Fibroblast of skin of right quadriceps (primary cell): ENCODE measurements at regions not wholly inside any gene's neighbourhood (a gene's known extent, or its start where the extent isn't known, plus 50 kb on each side); places are given as distances from the start of the nearest gene placed in this dataset.

Experiments used
- DNase-seq: peaks from one replicate; pipeline ENCODE4 v3.0.0-alpha.2; 2013

DNA sequence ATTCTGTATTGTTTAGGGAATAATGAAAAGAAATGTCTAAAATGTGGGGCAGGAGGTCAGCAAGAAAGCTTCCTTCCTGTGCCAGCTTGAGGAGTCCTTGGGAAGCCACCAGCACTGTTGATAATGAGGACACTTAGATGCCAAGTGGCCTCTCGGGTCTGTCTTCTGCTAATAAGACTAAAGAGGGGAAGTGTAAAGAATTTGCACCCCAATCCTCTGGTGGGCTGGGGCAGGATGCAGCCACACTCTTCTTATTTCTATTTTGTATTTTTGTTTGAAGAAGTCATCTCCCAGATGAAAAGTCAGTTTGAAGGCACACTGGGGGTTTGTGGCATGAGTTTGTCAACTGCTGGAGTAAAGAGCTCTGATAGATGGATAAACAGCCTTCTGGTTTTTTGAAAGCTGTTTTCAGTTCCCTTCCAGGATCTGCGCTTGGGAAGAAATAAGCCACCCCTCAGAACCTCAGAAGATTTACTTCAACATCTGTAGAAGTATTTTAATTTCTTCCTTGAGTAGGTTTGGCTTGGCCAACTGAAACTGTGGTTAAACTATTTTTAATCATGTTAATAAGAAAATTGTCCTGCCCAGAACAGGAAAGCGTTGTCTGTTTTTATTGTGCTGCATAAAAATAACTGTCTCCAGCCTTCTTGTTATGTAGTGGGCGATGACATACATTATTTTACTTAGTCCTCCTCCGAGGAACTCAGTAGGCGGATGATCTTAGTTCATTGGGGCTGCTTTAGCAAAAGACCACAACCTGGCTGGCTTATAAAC, 128.8 kb upstream of the GPR26 start:
- DNase-seq, result no peak

DNA sequence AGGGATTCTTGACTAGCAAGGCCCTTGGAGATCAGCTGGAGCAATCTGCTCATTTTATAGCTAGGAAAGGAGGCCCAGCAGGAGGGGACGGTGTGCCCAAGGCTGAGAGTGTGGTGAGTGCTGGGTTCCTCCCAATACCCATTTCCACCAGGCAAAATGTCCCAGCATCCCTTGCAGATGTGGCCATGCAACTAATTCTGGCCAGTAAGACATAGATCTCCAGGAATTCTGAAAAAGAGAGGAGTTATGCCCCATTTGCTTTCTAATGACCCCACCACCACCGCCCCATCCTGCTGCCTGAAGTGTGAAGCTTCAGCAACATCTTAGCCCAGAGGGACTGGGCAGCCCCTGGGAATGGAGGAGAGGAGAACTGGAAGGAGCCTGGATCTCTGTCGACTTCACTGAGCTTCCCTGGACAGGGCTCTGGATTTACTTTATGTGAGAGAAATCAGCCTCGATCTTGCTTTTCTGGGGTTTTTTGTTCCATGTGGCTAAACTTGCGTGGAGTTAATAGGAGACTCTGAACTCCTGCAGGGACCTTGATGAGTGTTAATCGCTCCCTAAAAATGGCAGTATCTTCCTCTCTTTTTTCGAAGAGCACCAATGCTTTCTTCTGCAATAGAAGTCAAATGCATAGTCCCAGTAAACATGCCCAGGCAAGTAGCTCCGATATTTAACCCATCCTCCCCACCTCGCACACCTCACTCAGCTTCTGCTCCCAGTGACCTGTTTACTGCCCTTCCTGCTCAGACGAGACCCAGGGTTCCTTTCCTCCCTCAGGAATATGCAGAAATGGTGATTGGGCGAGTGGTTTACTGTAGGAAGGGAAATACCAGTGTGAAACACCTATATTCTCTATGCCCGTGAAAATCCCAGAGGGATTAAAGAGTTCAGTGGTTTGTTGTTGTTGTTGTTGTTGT, 127.5 kb upstream of the GPR26 start:
- DNase-seq, result no peak

DNA sequence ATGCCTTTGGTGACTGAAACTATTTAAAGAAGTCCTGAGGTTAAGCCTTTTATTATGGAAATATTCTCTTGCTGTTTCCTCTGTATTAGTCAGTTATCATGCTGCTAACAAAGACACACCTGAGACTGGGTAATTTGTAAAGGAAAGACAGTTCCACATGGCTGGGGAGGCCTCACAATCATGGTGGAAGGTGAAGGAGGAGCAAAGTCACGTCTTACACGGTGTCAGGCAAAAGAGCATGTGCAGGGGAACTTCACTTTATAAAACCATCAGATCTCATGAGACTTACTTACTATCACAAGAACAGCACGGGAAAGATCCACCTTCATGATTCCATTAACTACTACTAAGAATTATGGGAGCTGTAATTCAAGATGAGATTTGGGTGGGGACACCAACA, 121.2 kb upstream of the GPR26 start:
- no peak for DNase-seq

DNA sequence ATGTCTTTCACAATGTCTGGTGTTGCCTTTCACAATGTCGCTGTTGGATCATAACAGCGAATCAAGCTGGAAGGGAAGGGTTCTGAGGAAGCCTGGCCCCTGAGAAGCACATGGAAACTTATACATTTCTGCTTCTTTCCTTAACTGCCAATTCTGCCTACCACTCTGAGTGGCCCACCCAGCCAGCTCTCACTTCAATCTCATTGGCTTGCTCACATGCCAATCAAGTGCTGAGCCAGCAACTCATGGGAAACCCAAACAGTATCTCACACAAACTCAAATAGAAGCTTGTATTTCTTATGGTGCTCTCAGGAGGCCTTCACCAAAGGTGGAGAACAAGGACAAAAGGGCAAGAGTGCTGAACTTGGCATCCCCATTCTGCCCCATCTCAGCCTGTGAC, 117.4 kb upstream of the GPR26 start:
- DNase-seq, result no peak

DNA sequence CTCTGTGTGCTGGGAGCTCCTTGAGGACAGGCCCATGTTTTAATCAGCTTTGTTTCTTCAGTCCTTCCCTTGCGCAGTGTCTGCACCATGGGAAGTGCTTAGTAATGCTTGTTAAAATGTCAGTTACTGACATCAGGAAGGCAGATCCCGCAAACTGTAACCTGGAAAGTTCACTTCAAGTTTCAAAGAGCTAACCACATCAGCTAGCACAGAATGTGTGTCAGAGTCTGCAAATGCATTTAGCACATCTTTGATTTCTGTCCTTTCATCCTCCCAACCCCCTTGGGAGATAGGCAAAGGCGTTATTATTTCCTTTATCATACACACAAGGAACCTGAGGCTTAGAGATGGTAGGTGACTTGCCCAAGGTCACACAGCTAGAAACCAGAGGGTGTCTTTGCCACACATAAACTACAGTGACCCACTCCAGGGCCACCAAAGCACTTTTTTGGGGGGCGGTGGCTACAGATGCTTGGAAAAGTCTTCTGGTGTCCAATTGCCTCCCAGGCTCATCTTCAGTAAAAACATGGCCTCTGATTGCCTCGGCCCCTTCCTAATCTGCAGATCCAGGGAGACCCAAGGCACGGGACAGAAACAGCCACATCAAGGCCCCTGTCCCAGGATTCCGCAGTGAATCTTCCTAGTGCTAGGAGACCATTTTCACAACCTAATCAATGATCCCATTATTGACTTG, 116.2 kb upstream of the GPR26 start:
- no peak for DNase-seq

DNA sequence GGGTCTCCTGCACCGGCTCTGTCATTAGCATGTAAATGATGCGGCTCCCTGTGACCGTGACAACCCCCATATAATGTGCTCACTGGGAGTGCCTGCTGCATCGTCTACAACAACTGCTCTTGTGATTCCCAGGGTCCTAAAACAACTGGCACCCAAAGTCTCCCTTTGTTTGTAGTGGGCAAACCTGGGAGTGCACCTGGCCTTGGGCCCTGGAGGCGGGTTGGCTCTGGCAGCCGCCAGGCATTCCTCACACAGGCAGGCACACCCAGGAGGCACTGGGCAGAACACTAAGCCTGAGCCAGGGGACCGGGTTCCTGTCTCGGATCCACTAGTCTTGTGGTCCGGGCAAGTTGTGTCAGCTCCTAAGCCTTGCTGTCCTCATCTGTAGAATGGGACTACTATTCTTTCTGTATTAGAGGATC, 115.5 kb upstream of the GPR26 start:
- no peak for DNase-seq

DNA sequence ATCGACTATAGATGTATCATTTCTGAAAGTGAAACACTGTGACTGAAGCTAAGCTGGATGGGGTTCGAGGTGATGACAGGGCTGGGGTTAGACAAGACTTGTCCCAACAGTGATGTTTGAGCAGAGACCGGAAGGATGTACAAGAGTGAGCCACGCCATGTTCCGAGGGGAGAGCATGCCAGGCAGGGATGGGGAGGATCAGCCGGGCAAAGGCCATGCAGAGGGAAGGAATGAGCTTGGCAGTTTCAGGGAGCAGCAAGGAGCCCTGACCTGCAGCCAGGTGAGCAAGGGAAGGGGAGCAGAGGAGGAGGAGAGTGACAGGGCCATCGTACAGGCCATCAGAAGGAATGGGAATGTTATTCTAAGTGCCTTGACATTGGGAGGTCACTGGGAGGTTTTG, 114.9 kb upstream of the GPR26 start:
- no peak for DNase-seq

DNA sequence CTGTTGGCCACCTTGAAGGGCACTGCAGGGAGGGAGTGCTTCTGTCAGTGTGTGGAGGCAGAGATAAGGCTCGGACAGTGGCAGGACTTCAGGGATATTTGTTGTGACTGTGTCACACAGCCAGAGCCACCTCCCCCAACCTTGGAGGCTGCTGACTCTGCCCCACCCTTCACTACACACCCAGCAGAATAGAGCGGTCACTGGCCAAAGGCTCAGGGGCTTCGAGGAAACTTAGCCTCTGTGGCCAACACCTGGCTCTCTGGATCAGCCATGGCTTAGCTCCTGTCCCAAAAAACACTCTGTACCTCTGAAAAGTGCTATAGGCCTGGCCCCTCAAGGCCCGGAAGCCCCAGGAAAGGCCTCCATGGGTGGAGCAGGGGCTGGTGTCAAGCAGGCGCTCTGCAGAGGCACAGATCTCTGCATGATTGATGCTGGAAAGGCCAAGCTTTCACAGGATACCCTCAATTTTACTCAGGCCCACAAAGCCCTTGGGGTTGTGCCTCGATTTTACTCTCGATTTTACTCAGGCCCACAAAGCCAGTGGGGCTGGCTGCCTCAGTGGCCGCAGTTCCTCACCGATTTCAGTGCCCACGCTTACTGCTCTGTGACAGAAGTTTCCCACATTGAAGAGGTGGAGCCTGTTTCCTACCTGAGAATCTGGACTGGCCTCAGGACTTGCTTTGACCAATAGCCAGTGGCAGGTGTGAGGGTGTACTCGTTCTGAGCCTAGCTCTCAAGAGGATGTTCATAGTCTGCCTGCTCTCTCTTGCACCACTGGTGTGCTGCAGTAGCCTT, 113.2 kb upstream of the GPR26 start:
- no peak for DNase-seq

DNA sequence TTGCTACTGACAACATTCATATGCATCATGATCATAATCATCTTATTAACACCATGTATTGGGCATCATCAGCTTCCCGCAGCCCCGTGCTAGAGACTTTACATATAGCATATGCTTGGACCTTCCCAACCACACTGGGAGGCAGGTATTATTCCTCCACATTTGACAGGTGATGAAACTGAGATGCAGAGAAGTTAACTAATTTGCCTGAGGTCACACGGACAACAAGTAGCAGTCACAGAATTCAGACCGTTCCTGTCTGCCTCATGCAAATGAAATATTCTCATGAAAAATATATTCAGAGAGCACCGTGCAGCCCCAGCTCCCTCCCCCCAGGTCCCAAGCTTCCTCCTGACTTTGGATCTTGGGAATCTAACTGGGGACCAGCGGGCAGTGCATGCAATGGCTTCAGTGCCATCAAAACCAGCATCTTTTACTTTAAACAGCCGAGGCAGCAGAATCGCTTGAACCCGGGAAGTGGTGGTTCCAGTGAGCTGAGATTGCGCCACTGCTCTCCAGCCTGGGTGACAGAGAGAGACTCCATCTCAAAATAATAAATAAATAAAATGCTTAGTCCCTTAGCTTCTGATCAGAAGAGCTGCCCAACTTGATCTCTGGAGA, 112.2 kb upstream of the GPR26 start:
- no peak for DNase-seq

DNA sequence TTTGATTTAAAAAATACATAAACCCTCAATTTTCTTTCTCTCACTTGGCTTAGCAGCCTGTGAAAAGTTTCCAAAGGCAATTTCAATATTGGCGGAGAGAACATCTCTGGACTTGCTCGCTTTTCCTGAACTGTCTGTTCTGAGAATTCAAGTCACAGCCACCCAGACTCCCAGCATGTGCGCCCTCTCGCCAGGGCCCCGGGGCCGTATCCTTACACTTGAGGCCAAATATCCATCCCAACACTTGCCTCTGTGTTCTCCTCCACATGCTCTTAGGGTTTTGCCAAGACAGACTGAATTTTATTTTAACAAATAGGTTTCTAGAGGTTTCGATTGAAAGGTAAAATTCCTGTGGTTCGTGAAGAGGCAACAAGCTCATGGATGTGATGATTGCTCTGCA, 111.5 kb upstream of the GPR26 start:
- no peak for DNase-seq

DNA sequence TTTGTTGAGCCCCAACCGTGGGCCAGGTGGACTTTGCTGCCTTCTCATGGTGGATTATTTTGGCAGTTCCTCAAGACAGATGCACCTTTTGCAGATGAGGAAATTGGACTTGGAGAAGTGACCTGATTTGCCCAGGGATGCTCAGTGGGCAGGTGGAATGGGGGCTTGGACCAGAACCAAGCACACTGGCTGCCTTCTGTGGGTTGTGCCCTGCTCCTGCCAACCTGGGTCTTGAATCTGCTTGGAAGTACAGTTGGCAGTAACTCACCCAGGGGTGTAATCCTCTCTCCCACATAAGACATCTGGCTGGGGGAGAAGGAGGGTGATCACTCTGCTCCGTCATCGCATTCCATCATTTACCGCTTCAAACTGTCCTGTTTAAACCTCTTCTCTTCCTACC, 110.5 kb upstream of the GPR26 start:
- no peak for DNase-seq

DNA sequence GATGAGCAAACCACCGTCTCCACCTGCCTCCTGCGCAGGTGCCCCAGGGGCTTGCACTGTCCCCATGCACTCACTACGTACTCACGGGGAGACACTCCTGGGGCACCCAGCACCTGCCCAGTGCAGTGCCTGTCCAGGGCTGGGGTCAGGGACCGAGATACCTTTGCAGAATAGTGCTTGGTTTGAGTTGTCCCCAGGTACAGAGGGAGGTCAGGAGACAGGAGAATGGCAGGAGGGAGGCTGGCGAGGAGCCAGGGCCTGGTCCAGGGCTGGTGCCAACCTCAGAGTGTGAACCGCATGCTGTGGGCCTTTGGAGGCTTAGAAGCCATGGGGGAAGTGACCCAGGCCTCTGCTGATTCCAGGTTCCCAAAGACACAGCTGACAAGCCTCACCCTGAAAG, 110.1 kb upstream of the GPR26 start:
- no peak for DNase-seq

DNA sequence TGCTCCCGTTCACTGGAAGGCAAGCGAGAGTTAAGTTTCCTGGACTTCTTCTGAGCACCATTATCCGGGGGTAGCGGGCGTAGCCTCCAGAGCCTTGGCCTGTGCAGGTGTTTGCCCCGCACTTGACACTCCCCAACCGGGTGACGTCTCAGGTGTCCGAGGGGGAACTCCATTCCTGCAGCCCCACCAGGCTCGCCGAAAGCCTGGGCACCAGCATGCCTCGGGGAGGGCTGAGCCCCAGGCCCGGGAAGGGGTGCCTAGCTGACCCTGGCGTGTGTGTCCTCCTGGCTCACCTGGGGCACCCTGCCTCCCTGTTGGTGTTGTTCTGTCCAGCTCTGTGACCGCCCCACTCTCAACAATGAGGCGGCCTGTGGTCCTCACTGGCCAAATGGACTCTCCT, 109.4 kb upstream of the GPR26 start:
- no peak for DNase-seq

DNA sequence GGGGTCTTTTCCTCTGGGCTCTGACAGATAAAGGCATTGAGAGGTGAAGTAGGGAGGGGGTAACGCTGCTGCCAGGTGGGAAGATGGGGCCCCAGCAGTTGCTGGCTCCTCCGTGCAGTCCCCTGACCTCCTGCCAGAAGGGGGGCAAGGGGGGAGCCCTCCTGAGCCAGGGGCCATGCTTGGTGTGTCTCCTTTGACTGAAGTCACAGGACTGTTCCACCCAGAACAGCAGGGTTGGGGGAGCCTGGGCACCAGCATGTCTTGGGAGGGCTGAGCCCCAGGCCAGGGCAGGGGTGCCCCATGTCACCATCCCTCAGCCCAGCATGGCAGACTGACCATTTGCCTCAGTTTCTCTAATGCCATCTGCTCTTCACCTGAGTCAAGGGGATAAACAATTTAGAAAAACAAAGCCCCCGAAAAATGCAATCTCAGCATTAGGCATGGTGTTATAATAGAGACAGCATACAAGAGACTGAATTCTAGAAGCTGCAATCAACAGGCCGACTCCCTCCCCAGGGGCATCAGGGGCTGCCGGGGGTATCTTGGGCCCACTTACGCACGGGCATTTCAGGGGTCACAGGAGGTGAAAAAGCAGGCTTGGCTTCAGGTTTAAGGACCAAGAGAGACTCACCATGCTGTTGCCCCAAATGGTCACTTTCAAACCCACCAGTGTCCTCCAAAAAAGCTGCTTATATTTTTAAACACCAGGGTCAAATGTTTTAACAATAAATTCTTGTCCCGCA, 108.6 kb upstream of the GPR26 start:
- no peak for DNase-seq

DNA sequence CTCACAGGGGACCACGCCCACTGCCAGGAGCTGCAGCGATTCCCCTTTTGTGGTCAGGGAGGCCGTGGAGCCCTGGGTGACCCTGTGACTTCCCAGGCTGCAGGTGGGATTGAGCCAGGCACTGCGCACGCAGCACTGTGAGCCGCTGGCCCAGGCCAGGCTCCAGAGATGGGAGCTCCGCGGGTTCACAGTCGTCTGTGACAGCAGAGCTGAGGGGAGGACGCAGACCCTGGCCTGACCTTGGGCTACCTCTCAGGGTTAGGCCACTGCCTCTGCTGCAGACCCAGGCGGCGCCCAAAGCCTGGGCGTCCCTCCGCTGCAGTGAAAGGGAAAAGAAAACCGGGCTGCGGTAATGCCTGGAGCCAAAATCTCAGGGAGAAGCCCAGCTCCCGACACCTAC, 107.5 kb upstream of the GPR26 start:
- no peak for DNase-seq

DNA sequence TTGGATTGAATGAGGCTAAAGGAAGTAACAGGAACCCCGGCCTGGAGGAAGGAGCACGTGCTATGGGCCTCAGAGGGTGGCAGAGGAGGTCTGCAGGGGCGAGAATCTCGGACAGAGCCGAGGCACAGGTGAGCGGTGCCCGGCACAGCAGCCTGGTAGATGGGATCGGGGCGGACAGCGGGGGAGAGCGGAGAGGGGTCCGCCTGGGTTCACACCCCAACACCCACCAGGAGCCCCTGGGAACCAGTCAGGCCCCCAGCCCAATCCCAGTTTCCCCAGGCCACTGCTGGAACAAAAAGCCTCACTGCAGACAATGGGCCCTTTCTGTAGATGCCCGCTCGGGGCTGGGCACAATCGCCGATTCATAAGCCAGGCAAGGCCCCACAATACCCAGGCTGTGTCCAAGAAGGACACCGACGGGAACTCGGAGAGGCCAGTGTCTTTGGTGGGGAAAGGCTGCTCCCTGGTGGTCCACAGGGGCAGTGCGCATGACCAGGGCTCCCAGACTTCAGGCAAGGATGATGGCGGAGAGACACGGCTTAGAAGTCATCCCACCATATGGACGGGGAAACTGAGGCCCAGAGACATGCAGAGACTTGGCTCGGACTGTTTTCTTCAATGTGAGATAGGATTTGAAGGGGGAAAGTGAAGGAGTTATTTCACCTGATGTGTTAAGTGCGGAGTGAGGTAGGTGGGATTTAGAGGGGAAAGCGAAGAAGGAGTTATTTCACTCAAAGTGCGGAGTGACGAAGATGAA, 106.9 kb upstream of the GPR26 start:
- peak; percentile 42 for DNase-seq

DNA sequence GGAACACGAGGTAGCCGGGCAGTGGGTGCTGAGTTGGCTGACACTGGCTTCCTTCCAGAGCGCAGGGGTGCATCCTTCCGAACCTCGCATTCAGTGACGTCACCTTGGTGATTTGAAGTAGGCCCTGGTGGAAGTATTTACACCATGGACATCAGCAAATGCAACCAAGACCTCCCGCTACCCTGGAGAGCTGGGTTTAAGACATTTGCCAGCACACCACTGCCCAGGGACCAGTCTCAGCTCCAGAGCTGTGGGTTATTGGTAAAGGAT, 106.4 kb upstream of the GPR26 start:
- DNase-seq, result no peak

DNA sequence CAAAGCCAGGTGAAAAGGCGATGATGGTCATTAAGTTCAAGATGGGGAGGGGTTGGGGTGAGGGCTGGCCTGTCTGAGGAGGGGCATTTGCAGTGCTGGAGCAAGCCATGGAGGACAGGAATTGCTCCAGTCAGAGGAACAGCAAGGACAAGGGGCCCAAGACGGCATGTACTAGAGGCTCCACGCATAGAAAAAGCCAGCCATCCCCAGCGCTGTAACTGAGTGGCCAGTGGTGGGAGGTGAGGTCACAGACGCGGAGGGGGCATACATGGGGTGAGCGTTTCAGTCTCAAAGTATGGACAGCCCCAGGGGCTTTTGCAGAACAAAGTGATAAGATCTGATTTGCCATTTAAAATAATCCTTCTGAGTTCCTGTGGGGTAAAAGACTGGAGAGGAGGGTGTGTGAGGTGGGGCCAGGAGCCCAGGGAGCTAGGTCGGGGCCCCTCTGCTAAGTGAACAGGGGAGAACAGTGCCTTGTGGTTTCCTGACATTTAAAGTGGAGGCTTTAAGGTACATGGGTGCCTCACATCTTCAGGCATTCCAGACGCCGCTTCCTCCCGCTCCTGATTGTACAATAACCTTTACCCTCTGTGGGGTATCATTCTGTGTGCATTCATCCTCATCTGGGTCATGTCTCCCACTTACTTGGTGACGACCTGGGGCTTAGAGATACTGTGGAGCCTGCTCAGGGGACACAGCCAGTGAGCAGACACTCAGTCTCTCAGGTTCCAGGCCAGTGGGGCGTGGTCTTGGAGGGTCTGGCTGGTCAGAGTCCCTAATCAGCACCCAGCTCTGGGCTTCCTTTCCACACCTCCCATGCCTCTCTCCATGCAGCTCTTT, 105.6 kb upstream of the GPR26 start:
- no peak for DNase-seq

DNA sequence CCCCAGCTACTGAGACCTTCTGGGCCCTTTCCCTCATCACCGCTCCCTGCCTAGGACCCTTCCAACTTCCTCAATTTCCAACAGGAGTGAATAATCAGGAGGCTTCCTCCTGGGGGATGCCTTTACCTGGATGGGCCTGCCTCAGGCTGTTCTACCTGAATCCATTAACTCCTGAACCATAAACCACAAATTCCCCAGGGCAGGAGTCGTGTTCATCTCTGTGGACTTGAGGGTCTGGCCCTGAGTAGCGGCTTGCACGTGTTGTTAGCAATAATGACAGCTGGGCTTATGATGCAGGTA, 105.1 kb upstream of the GPR26 start:
- no peak for DNase-seq

DNA sequence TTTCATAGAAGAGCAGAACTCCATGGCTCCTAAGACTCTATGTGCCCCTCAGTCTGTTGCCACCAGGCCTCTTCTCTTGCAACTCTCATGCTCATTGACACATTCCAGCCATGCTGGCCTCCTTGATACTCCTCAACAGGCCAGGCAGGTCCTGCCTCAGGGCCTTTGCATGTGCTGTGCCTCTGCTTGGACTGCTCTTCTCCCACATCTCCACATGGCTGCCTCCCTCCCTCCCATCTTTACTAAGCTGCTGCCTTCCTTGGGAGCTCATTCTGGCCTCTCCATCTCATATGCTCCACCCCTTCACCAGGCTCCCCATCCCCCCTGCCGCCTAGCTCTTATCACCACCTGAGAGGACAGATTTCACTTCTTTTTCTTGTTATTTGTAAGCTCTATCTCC, 103.8 kb upstream of the GPR26 start:
- no peak for DNase-seq
